Activated naive CD4-positive, alpha-beta T cell treated with anti-CD3 and anti-CD28 coated beads, Interleukin-2, amount 50 U/mL, for 24 hours (primary cell): ENCODE measurements at regions not wholly inside any gene's neighbourhood (a gene's known extent, or its start where the extent isn't known, plus 50 kb on each side); places are given as distances from the start of the nearest gene placed in this dataset.
"Not testable (repeated sequence)": the region's sequence is repeated elsewhere in the genome, so short reads cannot be mapped to it uniquely, and the experiment has no call there.

ENCODE experiments used
- H3K27ac Mint-ChIP-seq: one replicate; pipeline ENCODE4 v1.8.0; 2021; ENCODE audit warnings: mild to moderate bottlenecking, mixed read lengths
- H3K27me3 Mint-ChIP-seq: one replicate; pipeline ENCODE4 v1.8.0; 2021; ENCODE audit warnings: mixed read lengths
- H3K36me3 Mint-ChIP-seq: one replicate; pipeline ENCODE4 v1.8.0; 2021; ENCODE audit warnings: mixed read lengths
- H3K4me1 Mint-ChIP-seq: one replicate; pipeline ENCODE4 v1.8.0; 2021; ENCODE audit warnings: mixed read lengths
- H3K4me3 Mint-ChIP-seq: one replicate; pipeline ENCODE4 v1.8.0; 2021; ENCODE audit warnings: mild to moderate bottlenecking, mixed read lengths
- H3K9me3 Mint-ChIP-seq: one replicate; pipeline ENCODE4 v1.8.0; 2021; ENCODE audit warnings: mixed read lengths

GRCh38 chr15:67947254-67948039 lies 106.7 kb upstream of the PIAS1 start:
- Mint-ChIP-seq H3K4me3 (no peak overlapping the region), H3K36me3 (no peaks in the 10 kb centered on the region), H3K27ac (no peak overlapping the region), H3K27me3 (no peaks in the 10 kb centered on the region), H3K9me3 (no peaks in the 10 kb centered on the region), H3K4me1 (peaks cover 12% of the 10 kb centered on the region)

GRCh38 chr15:67948215-67948614 lies 105.9 kb upstream of the PIAS1 start:
- no peaks in the 10 kb centered on the region for H3K9me3 Mint-ChIP-seq
- H3K4me3 Mint-ChIP-seq = no peak overlapping the region
- H3K36me3 Mint-ChIP-seq = no peaks in the 10 kb centered on the region
- peaks cover 12% of the 10 kb centered on the region for H3K4me1 Mint-ChIP-seq
- no peak overlapping the region for H3K27ac Mint-ChIP-seq
- no peaks in the 10 kb centered on the region for H3K27me3 Mint-ChIP-seq

- not testable (repeated sequence) for H3K36me3 Mint-ChIP-seq, H3K27me3 Mint-ChIP-seq, H3K4me1 Mint-ChIP-seq
These were observed 102.9 kb upstream of the PIAS1 start for GRCh38 chr15:67951187-67951586.

GRCh38 chr15:67953299-67953698 lies 100.8 kb upstream of the PIAS1 start:
- Mint-ChIP-seq H3K27me3 (no peaks in the 10 kb centered on the region), H3K4me3 (no peak overlapping the region), H3K36me3 (no peaks in the 10 kb centered on the region), H3K4me1 (no peaks in the 10 kb centered on the region), H3K27ac (no peak overlapping the region), H3K9me3 (no peaks in the 10 kb centered on the region)

More at GRCh38 chr15:67951187-67951586, 102.9 kb upstream of the PIAS1 start:
- H3K4me3 Mint-ChIP-seq, H3K27ac Mint-ChIP-seq, H3K9me3 Mint-ChIP-seq: not testable (repeated sequence)

GRCh38 chr15:67955252-67955651 lies 98.9 kb upstream of the PIAS1 start:
- Mint-ChIP-seq H3K27me3 (no peaks in the 10 kb centered on the region), H3K4me3 (no peak overlapping the region), H3K4me1 (no peaks in the 10 kb centered on the region), H3K36me3 (no peaks in the 10 kb centered on the region), H3K9me3 (no peaks in the 10 kb centered on the region), H3K27ac (no peak overlapping the region)

GRCh38 chr15:67957435-67958132 lies 96.5 kb upstream of the PIAS1 start:
- Mint-ChIP-seq H3K36me3 (no peaks in the 10 kb centered on the region), H3K27ac (no peak overlapping the region), H3K9me3 (no peaks in the 10 kb centered on the region), H3K4me1 (no peaks in the 10 kb centered on the region), H3K4me3 (no peak overlapping the region), H3K27me3 (peaks cover 1% of the 10 kb centered on the region)

- Mint-ChIP-seq H3K36me3 (peaks cover 2% of the 10 kb centered on the region), H3K27ac (no peak overlapping the region), H3K9me3 (no peaks in the 10 kb centered on the region), H3K4me1 (no peaks in the 10 kb centered on the region), H3K27me3 (peaks cover 30% of the 10 kb centered on the region), H3K4me3 (peak overlapping the region; percentile 36)
These were observed 86.2 kb upstream of the PIAS1 start for GRCh38 chr15:67967871-67968431.

- Mint-ChIP-seq H3K9me3 (no peaks in the 10 kb centered on the region), H3K36me3 (peaks cover 2% of the 10 kb centered on the region), H3K4me3 (no peak overlapping the region), H3K4me1 (no peaks in the 10 kb centered on the region), H3K27ac (no peak overlapping the region), H3K27me3 (peaks cover 30% of the 10 kb centered on the region)
These were observed 85.6 kb upstream of the PIAS1 start for GRCh38 chr15:67968564-67968963.

GRCh38 chr15:67968966-67969365 lies 85.1 kb upstream of the PIAS1 start:
- H3K9me3 Mint-ChIP-seq = no peaks in the 10 kb centered on the region
- H3K4me3 Mint-ChIP-seq = no peak overlapping the region
- H3K36me3 Mint-ChIP-seq = peaks cover 2% of the 10 kb centered on the region
- H3K27ac Mint-ChIP-seq = no peak overlapping the region
- peaks cover 30% of the 10 kb centered on the region for H3K27me3 Mint-ChIP-seq
- no peaks in the 10 kb centered on the region for H3K4me1 Mint-ChIP-seq

GRCh38 chr15:67969892-67970291 lies 84.2 kb upstream of the PIAS1 start:
- Mint-ChIP-seq H3K4me3 (no peak overlapping the region), H3K4me1 (no peaks in the 10 kb centered on the region), H3K27me3 (peaks cover 30% of the 10 kb centered on the region), H3K36me3 (peaks cover 2% of the 10 kb centered on the region), H3K27ac (no peak overlapping the region), H3K9me3 (no peaks in the 10 kb centered on the region)

- peaks cover 25% of the 10 kb centered on the region for H3K27me3 Mint-ChIP-seq
- H3K4me3 Mint-ChIP-seq = no peak overlapping the region
- H3K27ac Mint-ChIP-seq = no peak overlapping the region
- H3K36me3 Mint-ChIP-seq = peaks cover 2% of the 10 kb centered on the region
- H3K9me3 Mint-ChIP-seq = no peaks in the 10 kb centered on the region
- H3K4me1 Mint-ChIP-seq = no peaks in the 10 kb centered on the region
These were observed 81.7 kb upstream of the PIAS1 start for GRCh38 chr15:67972377-67972776.

- Mint-ChIP-seq H3K4me1 (no peaks in the 10 kb centered on the region), H3K4me3 (no peak overlapping the region)
These were observed 80.3 kb upstream of the PIAS1 start for GRCh38 chr15:67973846-67974245.

GRCh38 chr15:67976506-67977073 lies 77.5 kb upstream of the PIAS1 start:
- peaks cover 2% of the 10 kb centered on the region for H3K27me3 Mint-ChIP-seq
- no peak overlapping the region for H3K4me3 Mint-ChIP-seq
- no peak overlapping the region for H3K27ac Mint-ChIP-seq
- H3K36me3 Mint-ChIP-seq = no peaks in the 10 kb centered on the region
- H3K9me3 Mint-ChIP-seq = peaks cover 5% of the 10 kb centered on the region
- H3K4me1 Mint-ChIP-seq = no peaks in the 10 kb centered on the region

More at GRCh38 chr15:67973846-67974245, 80.3 kb upstream of the PIAS1 start:
- H3K9me3 Mint-ChIP-seq = peaks cover 3% of the 10 kb centered on the region
- peaks cover 15% of the 10 kb centered on the region for H3K27me3 Mint-ChIP-seq
- H3K27ac Mint-ChIP-seq = no peak overlapping the region
- no peaks in the 10 kb centered on the region for H3K36me3 Mint-ChIP-seq

GRCh38 chr15:67977414-67978089 lies 76.6 kb upstream of the PIAS1 start:
- Mint-ChIP-seq H3K27ac (no peak overlapping the region), H3K4me3 (no peak overlapping the region), H3K36me3 (no peaks in the 10 kb centered on the region), H3K9me3 (peaks cover 5% of the 10 kb centered on the region), H3K4me1 (no peaks in the 10 kb centered on the region), H3K27me3 (no peaks in the 10 kb centered on the region)

- no peak overlapping the region for H3K4me3 Mint-ChIP-seq
- no peak overlapping the region for H3K27ac Mint-ChIP-seq
- H3K4me1 Mint-ChIP-seq = no peaks in the 10 kb centered on the region
- H3K9me3 Mint-ChIP-seq = peaks cover 5% of the 10 kb centered on the region
- no peaks in the 10 kb centered on the region for H3K27me3 Mint-ChIP-seq
- H3K36me3 Mint-ChIP-seq = no peaks in the 10 kb centered on the region
These were observed 74.8 kb upstream of the PIAS1 start for GRCh38 chr15:67979281-67979680.
